Parathyroid adenoma (tissue), 2 donors: ENCODE measurements at regions not wholly inside any gene's neighbourhood (a gene's known extent, or its start where the extent isn't known, plus 50 kb on each side); places are given as distances from the start of the nearest gene placed in this dataset.

Experiments used
- H2AFZ ChIP-seq: fragments of 300-600 bp; sonication (generic); one replicate; pipeline ENCODE4 v1.7.0; 2017; ENCODE audit warnings: antibody characterized with exemption, mild to moderate bottlenecking
- H3K27ac ChIP-seq: fragments of 300-600 bp; sonication (generic); one replicate; pipeline ENCODE4 v1.7.0; 2017
- H3K27me3 ChIP-seq: fragments of 300-600 bp; sonication (generic); one replicate; pipeline ENCODE4 v1.7.0; 2017; ENCODE audit warnings: low read length; ENCODE audit not compliant: control insufficient read depth, insufficient read depth
- H3K36me3 ChIP-seq: fragments of 300-600 bp; sonication (generic); one replicate; pipeline ENCODE4 v1.7.0; 2017; ENCODE audit warnings: low read length; ENCODE audit not compliant: control insufficient read depth, insufficient read depth
- H3K4me1 ChIP-seq: fragments of 300-600 bp; sonication (generic); one replicate; pipeline ENCODE4 v1.7.0; 2017; ENCODE audit warnings: control low read depth
- H3K4me2 ChIP-seq: fragments of 300-600 bp; sonication (generic); one replicate; pipeline ENCODE4 v1.7.0; 2017; ENCODE audit warnings: low read length
- H3K4me3 ChIP-seq: fragments of 300-600 bp; sonication (generic); one replicate; pipeline ENCODE4 v1.7.0; 2017; ENCODE audit warnings: low read depth, low read length
- H3K79me2 ChIP-seq: fragments of 300-600 bp; sonication (generic); one replicate; pipeline ENCODE4 v1.7.0; 2017; ENCODE audit warnings: control low read depth
- H3K9ac ChIP-seq: fragments of 300-600 bp; sonication (generic); one replicate; pipeline ENCODE4 v1.7.0; 2017; ENCODE audit warnings: mild to moderate bottlenecking
- H3K9me3 ChIP-seq: fragments of 300-600 bp; sonication (generic); one replicate; pipeline ENCODE4 v1.7.0; 2017; ENCODE audit warnings: low read length; ENCODE audit not compliant: control insufficient read depth
- TF ChIP-seq, protein P1 (sequence below): fragments of 300-600 bp; sonication (generic); IDR thresholded peaks from one replicate; pipeline ENCODE4 v1.7.0; 2017; ENCODE audit warnings: antibody characterized with exemption, mild to moderate bottlenecking
- donor health status: primary hyperparathyroidism.

GRCh38 chr7:51633006-51633405 lies 316.4 kb upstream of the COBL start:
- Histone ChIP-seq H3K9me3 (no peaks in the 10 kb centered on the region), H3K79me2 (no peaks in the 10 kb centered on the region), H3K9ac (no peak overlapping the region), H3K27me3 (no peaks in the 10 kb centered on the region), H3K4me3 (no peak overlapping the region), H3K4me2 (no peak overlapping the region), H3K36me3 (no peaks in the 10 kb centered on the region), H2AFZ (no peak overlapping the region), H3K27ac (no peak overlapping the region), H3K4me1 (no peaks in the 10 kb centered on the region)
- TF ChIP-seq, protein P1, sequence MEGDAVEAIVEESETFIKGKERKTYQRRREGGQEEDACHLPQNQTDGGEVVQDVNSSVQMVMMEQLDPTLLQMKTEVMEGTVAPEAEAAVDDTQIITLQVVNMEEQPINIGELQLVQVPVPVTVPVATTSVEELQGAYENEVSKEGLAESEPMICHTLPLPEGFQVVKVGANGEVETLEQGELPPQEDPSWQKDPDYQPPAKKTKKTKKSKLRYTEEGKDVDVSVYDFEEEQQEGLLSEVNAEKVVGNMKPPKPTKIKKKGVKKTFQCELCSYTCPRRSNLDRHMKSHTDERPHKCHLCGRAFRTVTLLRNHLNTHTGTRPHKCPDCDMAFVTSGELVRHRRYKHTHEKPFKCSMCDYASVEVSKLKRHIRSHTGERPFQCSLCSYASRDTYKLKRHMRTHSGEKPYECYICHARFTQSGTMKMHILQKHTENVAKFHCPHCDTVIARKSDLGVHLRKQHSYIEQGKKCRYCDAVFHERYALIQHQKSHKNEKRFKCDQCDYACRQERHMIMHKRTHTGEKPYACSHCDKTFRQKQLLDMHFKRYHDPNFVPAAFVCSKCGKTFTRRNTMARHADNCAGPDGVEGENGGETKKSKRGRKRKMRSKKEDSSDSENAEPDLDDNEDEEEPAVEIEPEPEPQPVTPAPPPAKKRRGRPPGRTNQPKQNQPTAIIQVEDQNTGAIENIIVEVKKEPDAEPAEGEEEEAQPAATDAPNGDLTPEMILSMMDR = no peak

DNA sequence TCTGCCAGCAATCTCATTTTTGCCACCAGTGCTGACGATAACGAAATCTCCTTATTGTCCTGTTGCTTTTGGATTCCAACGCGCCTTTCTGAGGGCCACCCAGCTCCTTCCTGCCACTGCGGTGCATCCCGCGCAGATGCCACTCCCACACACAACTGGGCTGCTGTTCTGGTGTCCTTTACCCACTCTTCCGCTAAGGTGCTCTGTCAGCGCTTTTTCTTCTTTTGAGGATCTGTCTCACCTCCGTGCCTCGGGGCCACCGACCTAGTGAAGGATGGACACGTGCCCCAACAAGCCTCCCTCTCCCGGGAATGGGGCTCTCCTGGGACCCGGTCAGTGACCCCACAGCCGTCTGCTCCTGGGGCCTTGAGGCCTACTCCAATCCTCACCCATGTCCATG lies 314.3 kb upstream of the COBL start:
- Histone ChIP-seq H3K79me2 (no peaks in the 10 kb centered on the region), H3K4me3 (no peak overlapping the region), H3K9ac (no peak overlapping the region), H3K4me2 (no peak overlapping the region), H2AFZ (no peak overlapping the region), H3K36me3 (no peaks in the 10 kb centered on the region), H3K4me1 (no peaks in the 10 kb centered on the region), H3K9me3 (no peaks in the 10 kb centered on the region), H3K27ac (no peak overlapping the region), H3K27me3 (no peaks in the 10 kb centered on the region)
- TF ChIP-seq, protein P1 = no peak

GRCh38 chr7:51629206-51629605 lies 312.6 kb upstream of the COBL start:
- Histone ChIP-seq H3K4me3 (no peak overlapping the region), H3K9ac (no peak overlapping the region), H3K4me2 (no peak overlapping the region), H3K4me1 (no peaks in the 10 kb centered on the region), H3K79me2 (no peaks in the 10 kb centered on the region), H3K9me3 (no peaks in the 10 kb centered on the region), H2AFZ (no peak overlapping the region), H3K36me3 (no peaks in the 10 kb centered on the region), H3K27ac (no peak overlapping the region), H3K27me3 (no peaks in the 10 kb centered on the region)
- TF ChIP-seq, protein P1 = no peak

- TF ChIP-seq, protein P1 = no peak
- H2AFZ ChIP-seq = no peak overlapping the region
- H3K4me3 ChIP-seq = no peak overlapping the region
- H3K9ac ChIP-seq = no peak overlapping the region
- no peaks in the 10 kb centered on the region for H3K4me1 ChIP-seq
- H3K27me3 ChIP-seq = no peaks in the 10 kb centered on the region
- H3K36me3 ChIP-seq = no peaks in the 10 kb centered on the region
- no peaks in the 10 kb centered on the region for H3K9me3 ChIP-seq
- H3K79me2 ChIP-seq = no peaks in the 10 kb centered on the region
- H3K4me2 ChIP-seq = no peak overlapping the region
- H3K27ac ChIP-seq = no peak overlapping the region
Observed at GRCh38 chr7:51621956-51622355, 305.3 kb upstream of the COBL start.

GRCh38 chr7:51620706-51621105 lies 304.1 kb upstream of the COBL start:
- Histone ChIP-seq H3K4me3 (no peak overlapping the region), H3K79me2 (no peaks in the 10 kb centered on the region), H3K27ac (no peak overlapping the region), H3K36me3 (no peaks in the 10 kb centered on the region), H2AFZ (no peak overlapping the region), H3K9me3 (no peaks in the 10 kb centered on the region), H3K4me2 (no peak overlapping the region), H3K9ac (no peak overlapping the region), H3K4me1 (no peaks in the 10 kb centered on the region), H3K27me3 (no peaks in the 10 kb centered on the region)
- TF ChIP-seq, protein P1 = no peak
